DMS 273 (cell line): ENCODE measurements at regions not wholly inside any gene's neighbourhood (a gene's known extent, or its start where the extent isn't known, plus 50 kb on each side); places are given as distances from the start of the nearest gene placed in this dataset.
A peak's percentile ranks its signal among the peaks of the same experiment; 100 is the strongest.

Experiments used
- DNase-seq: peaks from one replicate; lab custom pipeline; 2025; ENCODE audit not compliant: unreplicated experiment; lab: John Stamatoyannopoulos, UW

DNA sequence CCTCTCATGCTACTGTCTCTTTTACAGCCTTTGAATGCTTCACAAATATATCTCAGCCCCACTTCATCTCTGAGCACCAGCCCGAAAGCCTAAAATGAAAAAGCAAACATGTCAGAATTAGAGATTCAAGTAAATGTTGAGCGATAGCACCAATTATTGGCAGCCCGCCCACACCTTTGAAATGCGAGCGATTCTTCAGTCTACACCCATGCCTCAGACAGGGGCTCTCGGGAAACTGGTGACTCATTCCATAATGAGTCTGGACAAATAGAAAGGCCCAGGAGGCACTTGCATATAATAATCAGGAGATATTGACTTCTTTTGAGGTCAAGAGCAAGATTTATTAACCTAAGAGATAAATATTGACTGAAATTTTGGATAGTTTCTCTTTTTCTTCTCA is 487.3 kb upstream of the PTBP2 start:
- peak; percentile 44 for DNase-seq

DNA sequence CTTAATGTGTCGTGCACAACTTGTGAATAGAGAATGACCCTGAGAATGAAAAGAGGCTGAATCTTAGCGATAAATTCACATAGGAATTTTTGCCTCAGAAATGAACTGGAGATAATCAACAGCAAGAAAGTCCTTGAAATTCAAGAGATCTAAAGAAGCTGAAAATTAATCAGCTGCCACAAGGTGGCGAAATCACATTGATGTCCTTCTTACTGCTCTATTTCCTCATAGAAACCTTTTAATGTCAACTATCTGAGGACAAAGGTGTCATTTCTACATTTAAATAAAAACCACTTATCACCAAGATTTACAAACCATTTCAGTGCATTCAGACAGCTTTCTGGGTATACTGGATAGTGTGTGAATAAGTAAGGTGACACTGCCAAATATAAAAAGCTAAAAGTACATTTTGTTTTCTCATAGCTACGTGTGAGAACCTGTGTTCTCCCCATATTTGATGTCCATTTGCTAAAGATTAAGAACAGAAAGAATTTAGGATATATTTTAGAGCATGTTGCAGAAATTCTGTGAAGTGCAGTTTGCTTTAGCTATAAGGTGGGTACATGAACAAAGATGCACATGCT is 485.3 kb upstream of the PTBP2 start:
- DNase-seq: peak; percentile 77

DNA sequence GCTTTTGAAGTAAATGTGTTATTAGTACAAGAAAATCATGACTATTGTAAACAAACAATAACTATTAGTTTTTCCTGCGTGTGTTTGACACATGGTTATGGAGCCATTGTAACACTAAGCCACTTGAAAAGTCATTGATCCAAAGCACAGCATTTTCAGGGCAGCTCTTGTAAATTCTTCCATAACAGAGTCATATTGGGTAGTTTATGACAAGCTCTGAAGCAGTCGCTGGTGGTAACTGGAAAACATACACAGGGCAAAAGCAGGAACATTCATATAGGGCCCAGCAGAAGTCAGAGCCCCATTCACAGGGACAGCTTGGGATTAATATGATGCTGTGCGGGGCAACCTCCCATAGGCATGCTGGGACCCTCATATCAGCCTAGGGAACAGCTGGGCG is 483.2 kb upstream of the PTBP2 start:
- peak; percentile 33 for DNase-seq

DNA sequence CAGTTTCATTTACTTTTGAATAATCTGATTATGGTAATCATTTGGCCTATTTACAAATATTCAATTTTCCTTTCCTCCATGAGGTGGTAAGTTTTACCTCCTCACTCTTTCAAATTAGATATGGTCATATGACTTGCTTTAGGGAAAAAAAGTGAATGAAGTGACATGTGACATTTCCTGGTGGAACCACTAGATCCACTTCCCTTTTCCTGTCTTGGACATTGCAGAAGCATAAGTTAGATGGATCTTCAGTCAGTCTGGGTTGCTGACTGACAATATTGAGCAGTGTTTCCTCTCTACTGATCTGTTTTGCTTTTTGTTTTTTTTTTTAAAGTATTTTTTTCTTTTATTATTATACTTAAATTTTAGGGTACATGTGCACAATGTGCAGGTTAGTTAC is 481.1 kb upstream of the PTBP2 start:
- no peak for DNase-seq

DNA sequence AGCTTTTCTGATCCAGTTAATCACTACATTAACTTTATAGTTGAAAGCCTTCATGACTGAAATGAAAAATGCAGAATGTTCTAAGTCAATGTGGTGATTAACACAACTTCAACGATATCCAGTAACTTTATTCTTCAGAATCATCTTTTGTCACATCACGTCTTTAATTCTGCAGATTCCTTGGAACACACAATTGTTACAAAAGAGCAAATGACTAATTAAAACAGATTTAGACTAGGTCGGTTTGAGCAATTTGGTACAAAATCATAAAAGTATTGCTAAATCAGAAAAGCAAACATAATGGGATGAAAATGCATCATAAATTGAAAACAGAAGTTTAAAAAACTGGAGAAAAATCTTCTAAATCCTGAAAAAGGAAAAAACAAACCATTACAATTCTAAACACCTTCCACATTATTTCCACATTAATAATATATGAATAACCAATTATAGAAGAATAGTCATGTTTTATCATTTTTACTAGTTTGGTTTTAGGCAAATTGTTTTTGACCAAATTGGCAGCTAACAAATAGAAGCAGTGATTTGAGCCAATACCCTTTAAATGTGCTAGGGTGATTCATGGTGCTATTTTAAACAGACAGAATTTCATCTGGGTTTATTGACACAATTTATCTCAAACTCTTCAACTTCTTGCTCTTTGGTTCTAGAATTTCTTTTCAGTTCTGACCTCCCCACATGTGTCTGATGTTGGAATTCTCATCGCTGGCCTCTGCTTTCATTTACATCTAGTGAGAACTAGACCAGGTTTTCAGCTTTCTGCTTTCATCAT is 468.1 kb upstream of the PTBP2 start:
- no peak for DNase-seq

DNA sequence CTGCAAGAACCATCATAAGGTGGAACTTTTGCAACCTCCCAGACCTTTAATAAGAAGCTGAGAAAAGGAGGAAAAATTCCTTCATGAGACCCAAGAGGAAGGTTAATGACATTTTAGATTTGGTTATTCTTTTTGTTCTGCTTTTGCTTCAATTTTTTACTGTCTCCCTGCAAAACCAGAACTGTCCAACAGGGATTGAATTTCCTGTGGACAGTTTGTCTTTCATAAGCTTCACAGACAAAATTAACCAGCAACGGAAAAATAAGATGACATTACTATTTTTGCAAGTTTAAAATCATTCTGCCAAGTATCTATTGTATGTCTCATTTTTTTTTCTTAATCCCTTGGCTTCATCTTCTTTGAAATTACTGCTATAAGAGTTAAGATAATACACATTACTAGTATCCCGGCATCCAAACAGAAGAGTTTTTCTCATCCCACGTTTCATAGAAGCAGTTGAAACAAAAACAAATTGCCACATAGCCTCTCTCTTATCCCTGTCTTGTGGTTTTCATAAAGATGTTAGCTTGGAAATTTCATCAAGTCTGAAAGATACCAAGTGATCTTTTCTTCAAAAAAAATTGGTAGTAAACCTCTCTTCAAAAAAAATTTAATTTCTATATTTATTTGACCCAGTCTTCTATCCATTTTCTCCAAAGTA is 465.3 kb upstream of the PTBP2 start:
- DNase-seq: no peak

DNA sequence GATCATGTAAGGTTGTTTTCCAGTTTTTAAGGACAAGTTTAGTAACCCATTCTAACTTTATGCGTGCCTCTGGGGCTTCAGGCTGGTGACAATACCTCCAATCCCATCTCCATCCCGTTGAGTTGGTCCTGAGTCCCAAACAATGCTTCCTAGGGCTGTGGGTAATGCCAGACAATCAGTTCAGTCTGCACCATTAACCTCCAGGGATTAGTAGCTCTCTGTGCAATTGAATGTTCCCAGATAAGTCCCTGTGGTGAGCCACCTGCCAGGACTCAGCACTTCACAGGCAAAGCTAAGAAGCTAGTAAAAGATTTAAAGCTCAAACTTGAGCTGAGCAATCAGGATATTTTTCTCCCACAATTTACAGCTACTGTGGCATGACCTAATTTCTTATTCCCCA is 462.2 kb upstream of the PTBP2 start:
- DNase-seq: peak; percentile 21

DNA sequence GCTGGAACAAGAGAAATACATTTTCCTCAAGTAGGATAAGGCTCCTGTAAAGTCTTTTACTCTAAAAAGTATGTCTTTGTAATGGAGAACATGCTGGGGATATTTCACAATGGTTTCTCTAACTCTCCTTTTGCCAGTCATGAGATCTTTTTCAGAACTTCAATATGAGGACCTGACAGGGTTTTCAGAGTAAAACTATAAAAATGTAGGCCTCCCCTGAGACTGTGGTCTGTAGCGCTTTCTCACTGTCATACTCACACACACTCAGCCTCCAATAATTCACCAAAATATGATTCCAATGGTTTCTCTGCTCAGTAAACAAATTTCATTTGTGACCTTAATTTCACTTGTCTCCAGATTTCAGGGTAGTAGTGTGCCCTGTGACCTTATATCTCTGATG is 440.1 kb upstream of the PTBP2 start:
- DNase-seq: no peak

DNA sequence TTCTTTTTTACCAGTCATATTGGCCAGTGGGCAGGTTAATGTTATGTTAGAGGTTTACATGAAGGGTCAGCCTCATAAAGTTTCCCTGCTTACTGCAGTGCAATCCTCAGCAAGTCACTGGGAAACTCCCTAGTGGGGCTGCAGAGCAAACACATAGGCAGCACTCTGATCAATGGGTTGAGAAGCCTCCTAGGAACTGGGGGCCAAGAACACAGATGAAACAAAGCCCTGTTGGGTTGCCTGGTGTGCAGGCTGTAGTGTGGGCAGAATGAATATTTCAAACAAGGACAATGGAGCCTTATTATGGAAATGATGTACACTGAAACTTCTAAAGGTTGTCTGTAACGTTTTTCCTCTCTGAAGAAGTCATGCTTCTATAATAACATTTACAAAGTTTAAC is 431.6 kb upstream of the PTBP2 start:
- DNase-seq: no peak

DNA sequence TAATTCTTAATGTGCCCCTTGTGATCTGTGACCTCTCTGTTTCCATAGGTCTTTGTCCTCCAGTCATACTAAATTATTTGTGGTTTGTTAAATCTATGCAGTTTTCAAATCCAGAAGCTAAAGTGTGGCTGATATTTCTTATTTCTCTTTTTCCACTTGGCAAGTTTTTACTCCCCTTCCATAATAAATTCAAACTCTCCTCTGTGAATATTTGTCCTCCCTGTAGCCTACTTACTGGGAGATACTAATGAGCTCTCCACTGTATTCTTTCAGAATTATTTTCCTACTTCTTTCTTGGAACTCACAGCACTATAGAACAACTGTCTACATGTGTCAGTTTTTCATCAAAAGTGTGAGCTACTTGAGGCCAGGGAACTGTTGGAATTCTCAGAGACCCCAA is 430.8 kb upstream of the PTBP2 start:
- DNase-seq: no peak

DNA sequence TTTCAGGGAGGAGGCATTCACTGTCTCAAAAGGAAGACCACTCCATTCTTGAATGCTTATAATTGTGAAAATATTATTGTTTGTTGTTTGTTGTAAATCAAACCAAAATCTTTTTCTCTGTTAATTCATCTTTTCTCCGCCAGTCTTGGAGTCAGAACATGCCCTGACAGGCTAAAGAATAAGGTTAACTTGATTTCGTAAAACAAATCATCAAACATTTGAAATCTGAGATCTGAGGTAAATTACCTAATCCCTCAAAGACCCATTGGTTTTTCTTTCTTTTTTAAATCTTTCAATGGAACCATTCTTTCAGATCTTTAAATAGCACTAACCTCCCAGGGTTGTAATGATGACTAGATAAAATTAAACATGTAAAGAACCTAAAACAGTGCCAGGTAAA is 430.1 kb upstream of the PTBP2 start:
- DNase-seq: no peak

DNA sequence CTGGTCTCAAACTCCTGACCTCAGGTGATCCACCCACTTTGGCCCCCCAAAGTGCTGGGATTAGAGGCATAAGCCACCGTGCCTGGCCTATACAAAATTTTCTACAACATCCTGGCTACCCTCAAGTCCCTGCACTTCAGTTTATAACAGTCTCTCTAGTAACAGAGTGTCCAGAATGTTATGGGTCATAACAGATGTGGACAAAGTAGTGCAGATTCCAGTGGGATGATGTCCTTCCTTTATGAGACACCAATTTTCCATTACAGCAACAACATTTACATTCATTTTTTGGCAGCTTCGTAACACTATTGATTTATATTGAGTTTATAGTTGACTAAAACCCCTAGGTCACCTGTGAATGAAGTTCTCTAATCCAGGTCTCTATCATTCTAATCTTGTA is 429.4 kb upstream of the PTBP2 start:
- DNase-seq: no peak

DNA sequence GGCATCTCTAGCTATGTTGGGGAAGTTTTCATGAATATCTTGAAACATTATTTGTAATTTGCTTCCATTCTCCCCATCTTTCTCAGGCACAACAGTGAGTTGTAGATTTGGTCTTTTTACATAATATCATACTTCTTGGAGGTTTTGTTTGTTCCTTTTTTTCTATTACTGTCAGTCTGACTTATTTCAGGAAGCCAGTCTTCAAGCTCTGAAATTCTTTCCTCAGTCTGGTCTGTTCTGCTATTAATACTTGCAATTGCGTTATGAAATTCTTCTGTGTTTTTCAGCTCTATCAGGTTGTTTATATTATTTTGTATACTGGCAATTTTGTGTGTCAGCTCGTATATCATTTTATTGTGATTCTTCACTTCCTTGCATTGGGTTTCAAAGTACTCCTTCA is 424.6 kb upstream of the PTBP2 start:
- DNase-seq: no peak

DNA sequence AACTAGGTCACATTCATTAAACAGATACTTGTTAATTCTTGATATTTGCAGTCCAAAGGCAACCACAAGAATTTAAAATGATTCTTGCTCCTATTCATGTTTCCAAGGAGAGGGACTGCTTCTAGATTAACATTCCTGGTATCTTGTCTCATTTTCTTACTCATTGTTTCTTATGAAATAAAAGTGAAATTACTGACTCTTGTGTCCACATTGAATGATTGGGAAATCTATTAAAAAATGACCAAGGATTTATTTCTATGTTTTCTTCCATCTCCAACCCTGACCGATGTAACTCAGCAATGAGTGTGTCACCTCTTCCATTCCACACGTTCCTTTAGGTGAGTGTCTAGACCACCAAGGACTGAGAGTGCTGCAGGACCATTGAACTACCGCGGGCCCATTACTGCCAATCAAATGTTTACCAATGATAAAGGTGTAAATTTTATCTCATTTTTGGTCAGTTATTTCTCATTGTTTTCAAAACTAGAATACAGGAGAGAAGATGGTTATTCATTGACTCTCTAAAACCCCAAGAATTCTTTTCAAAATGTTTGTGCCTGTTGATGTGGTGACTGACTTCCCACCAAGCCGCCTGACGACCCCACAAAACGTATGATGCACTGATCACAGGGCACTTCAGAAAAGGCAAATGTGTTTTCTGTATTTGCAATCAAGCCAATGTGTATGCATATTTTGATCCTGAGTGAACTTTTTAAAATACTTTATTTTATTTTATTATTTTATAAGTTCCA is 414.6 kb upstream of the PTBP2 start:
- DNase-seq: no peak

DNA sequence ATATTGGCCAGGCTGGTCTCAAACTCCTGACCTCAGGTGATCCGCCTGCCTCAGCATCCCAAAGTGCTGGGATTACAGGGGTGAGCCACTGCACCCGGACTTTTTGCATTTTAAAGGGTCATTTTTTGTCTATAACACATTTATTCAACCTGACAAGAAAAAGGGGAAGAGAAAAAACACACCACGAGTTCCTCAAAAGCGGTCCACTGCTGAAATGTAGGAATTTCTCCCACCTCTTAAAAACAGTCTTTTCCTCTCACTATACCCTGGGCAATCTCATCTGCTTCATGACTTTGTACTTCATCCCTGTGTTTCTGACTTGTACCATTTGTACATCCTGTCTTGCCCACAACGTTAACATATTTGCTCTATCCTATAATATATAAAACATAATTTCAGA is 413.3 kb upstream of the PTBP2 start:
- no peak for DNase-seq

DNA sequence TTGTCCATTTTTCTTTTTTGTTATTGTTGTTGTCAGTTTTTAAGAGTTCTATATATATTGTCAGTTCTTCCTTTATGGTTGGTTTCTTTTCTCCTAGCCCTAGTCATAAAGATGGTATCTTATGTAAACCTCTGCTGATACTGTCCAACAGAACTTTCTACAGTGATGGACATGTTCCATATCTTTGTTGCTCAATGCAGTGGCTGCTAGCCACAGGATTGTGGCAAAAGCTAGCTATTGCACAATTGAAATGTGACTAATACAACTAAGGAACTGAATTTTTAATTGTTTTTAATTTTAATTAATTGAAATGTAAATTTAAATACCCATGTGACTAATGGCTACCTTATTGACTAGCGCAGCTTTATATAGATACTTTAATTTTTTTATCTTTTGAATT is 411.8 kb upstream of the PTBP2 start:
- no peak for DNase-seq

DNA sequence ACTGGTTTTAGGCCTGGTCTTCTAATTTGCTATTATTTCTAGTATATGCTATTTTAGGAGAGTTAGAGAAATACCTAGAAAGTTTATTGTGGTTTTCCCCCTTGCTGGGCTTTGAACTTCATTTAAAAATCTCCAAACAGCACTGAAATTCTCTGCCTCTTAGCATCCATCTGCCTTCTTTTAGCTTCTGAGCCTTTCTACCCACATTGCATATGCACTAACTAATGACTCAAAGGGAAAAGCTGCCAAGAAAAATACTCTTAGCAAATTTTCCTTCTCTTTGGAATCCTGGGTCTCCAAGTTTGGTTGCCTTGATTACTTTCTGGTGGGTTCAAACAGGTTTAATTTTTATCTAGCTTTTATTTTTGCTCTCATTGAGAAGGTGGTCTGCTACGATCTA is 408.4 kb upstream of the PTBP2 start:
- DNase-seq: peak; percentile 28

DNA sequence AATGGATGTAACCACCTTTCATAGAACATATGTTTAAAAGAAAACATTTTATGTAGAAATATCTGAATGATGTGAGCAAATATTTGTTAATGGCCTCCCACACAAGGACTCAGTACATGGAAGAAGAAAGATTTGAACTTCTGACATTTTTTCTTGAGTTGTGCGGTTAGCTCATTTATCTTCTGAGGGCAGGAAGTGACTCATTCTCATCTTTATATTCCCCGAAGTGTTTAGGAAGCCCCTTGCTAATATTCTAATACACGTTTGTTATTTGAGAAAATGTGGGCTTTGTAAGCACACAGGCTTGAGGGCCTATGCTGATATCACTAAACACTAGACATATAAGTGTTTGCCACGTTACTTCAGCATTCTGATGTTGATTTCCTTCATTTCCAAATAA is 392.5 kb upstream of the PTBP2 start:
- DNase-seq: no peak

DNA sequence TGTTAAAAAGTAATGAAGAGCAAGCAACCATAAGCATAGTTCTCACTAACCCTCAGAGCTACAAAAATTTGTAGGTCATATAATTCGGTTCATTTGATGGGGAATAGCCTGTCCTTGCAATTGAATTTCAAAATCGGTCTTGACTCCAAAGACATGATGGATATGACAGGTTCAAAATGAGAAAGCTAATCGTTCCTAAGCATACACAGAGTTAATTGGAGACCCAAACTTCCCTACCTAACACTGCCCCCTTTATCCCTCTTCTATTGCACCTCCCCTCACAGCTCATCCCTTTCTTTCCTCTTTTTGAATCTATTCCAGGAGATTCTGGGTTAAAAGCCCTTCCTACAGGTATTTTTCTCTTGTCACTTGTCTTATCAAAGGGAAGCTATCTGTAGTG is 390.0 kb upstream of the PTBP2 start:
- no peak for DNase-seq

DNA sequence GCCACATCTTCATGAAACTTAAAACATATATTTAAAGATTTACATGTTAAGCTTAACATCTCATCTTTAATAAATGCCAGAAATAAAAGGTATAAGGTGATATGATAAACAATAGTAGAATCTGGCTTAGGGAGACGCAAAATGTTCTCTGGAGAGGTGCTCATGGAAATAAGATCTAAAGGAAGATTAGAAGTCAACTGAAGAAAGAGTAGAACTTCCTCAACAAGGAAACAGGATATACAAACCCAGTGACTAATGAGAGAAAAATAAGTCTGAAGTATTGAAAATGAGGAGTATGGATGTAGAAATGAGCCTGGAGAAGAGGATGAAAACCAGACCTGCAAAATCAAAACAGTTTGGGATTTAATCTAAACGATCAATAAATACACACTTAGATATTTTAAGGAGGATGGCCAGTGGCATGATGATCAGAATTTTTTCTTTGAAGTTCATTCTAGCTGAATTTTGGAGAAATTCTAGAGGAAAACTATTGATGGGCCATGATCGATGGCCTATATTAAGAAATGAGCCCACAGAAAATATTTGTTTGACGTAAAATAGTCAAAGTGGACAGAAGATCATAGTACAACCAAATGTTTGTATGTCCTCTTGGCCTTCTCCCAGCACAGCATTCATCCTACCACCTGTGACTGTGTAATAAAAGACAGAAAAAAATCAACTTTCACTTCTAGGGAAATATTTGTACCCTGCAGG is 387.9 kb upstream of the PTBP2 start:
- DNase-seq: no peak

DNA sequence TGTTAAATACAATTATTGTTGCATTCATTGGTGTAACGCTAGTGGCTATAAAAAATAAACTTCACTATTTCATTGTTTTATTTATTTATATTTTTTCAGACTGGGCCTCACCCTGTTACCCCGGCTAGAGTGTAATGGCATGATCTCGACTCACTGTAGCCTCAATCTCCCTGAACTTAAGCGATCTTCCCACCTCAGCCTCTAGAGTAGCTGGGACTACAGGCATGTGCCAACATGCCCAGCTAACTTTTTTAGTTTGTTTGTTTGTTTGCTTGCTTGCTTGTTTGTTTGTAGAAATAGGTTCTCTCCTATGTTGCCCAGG is 387.4 kb upstream of the PTBP2 start:
- DNase-seq: no peak
